NCI-H345 (cell line): ENCODE measurements at regions not wholly inside any gene's neighbourhood (a gene's known extent, or its start where the extent isn't known, plus 50 kb on each side); places are given as distances from the start of the nearest gene placed in this dataset.
A peak's percentile ranks its signal among the peaks of the same experiment; 100 is the strongest.
"Not testable (repeated sequence)": the region's sequence is repeated elsewhere in the genome, so short reads cannot be mapped to it uniquely, and the experiment has no call there.

Experiments
- DNase-seq: peaks from one replicate; lab custom pipeline; 2025; lab: John Stamatoyannopoulos, UW

DNA sequence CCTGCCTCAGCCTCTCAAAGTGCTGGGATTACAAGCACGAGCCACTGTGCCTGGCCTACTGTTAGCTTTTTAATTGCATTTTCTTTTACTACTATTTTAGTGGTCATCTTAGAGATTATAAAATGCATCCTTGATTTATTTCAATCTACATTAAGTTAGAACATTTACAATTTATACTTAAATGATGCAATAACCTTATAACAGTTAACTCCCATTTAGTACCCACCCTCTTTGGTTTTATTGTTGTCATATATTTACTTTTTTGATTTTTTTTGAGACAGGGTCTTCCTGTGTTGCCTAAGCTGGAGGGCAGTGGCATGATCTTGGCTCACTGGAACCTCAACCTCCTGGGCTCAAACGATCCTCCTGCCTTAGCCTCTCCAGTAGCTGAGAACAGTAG is 77.3 kb downstream of the PPCDC start:
- DNase-seq = no peak

DNA sequence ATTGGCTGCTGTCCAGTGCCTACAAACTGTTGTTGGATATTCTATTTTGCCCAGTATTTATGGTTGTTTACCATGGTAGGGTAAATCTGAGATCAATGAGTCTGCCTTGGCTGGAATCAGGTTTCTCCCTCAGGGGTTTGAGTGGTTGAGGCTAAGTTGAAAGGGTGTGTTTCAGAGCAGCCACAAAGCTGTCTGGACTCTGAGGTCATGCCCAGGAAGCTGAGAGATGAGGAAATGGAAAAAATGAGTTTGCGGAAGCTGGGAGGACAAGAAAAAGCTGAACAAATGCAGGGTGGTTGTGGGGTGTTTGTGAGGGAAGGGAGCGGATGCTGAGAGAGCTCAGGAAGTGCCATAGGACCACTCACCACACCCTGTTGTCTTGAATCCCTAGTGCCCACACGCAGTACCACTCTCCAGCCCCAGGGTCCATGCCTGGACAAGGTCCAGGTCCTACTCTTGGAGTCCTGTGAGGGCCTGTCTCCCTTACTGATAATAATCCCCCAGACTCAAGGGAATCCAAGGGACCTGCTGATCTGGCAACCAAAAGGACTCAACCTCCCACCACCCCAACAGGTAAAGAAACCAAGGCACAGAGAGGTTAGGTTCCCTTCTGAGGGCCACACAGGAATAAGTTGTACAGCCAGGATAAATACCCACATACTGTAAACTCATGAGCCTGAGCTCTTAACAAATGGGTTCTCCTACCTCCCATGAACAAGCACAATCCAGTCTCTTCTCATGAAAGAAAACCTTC is 81.6 kb downstream of the PPCDC start:
- peak; percentile 12 for DNase-seq

DNA sequence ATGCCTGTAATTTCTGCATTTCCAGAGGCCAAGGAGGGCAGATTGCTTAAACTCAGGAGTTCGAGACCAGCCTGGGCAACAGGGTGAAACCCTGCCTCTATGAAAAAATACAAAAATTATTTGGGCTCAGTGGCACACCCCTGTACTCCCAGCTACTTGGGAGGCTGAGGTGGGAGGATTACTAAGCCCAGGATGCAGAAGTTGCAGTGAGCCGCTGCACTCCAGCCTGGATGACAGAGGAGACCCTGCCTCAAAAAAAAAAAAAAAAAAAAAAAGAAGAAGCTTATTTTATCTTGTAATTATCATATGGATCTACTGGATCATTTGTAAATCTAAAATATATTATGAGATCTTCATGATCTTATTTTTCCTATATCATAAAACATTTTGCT is 84.1 kb downstream of the PPCDC start:
- no peak for DNase-seq

DNA sequence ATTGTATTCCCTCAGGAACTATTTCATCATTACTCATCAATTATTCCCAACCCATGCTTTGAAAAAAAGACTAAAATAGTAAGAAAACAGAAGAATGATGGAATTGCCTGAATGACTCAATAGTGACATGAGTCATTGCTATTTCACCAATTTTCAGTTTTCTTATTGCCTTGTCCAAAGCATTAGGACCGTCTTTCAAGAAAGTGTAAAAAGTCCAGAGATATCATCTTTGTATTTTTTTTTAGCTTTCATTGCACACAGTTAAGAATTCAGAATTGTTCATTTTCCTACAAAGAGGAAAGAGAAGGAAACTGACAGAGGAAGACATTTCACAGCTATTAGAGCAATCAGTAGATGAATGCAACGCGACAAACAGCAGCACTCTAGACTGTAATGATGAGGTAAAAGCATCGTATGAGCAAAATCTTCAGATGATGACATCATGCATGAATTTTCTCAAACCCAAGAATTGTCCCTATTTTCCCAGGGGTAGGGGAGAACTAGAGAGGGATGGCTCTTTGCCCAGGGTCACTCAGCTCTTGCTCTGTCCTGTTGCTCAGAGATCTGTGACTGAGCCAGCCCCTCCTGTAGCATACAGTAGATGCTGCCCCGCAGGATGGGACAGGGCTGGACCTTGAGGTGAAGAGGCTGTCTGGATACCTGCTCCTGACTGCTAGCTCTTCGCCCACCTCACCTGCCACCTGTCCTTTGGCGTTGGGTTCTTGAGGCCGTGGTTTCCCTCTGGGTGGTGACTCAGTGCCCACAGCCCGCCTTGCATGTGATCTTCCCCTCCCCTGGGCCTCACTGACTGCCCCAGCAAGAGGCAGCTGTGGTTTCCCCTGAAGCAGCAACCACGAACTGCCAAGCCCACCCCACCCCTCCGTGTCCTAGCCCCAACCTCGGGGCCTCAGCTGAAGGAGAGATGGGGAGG is 84.8 kb downstream of the PPCDC start:
- no peak for DNase-seq

DNA sequence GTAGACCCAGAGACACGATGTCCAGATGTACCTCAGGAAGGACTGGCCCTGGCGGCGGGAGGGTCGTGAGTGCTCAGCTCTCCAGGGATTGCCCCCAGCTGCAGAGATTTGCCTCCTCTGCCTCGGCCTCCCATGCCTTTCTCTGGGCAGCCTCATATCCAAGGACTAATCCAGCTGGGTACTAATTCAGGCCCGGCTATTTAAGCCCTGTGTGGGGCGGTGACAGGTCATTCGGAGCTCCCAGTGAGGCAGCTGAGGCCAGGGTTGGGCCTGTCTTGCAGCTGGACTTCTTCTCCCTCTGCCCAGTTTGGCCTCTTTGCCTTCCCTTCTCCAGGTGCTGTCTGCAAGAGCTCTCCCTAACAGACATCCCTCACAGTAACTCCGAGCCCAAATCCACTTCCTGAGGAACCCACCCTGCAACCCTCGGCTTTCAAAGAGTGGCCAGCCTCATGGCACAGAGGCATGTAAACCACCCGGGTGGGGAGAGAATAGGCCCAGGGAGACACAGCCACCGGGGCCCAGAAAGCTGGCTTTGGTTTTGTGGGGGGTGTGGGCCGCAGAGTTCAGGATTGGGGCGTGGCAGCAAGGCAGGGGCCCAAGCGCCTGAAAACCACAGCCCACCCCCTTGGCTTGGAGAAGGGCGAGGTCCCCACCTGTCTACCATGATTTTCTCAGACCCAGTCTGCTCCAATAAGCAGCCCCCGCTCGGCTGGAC is 85.8 kb downstream of the PPCDC start:
- no peak for DNase-seq

DNA sequence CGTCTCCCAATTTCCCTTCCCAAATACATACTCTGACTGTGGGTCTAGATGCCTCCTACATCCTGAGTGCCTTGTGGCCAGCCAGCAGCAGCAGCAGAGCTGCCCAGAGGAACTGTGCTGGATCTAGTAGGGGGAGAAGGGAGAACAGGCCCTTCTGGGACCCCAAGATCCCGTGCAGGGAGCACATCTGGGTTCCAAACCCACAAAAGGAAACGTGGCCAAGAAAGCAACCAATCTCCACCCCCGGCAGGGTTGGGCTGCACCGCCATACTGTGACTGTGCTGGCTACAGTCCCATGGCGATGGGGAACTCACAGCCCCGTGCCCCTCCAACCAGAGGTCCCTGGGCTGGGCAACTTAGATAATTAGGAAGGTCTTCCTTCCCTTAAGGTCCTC is 86.3 kb downstream of the PPCDC start:
- DNase-seq = no peak

DNA sequence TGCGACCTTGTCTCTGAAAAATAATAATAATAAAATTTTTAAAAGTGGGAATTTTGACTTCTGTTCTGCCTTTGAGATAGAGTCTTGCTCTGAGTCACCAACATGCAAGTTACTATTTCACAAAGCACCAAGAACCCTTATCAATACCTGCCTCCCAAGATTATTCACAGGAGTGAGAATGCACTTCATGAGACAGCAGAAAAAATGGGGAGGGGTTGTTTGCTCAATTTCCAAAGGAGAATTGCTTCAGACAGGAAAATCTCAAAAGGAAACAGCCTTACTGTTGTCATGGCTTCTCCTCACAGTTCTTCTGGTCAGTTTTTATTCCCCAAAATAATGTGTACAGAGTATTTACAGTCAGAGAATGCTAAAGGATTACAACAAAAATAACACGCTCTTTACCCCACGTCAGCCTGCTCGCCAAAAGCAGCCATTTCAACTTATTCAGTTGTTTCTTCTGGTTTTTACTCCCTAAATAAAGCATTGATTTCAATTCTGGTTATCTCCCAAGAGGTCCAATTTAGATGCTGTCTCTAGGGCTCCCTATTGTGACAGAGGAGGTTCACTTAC is 89.0 kb downstream of the PPCDC start:
- no peak for DNase-seq

DNA sequence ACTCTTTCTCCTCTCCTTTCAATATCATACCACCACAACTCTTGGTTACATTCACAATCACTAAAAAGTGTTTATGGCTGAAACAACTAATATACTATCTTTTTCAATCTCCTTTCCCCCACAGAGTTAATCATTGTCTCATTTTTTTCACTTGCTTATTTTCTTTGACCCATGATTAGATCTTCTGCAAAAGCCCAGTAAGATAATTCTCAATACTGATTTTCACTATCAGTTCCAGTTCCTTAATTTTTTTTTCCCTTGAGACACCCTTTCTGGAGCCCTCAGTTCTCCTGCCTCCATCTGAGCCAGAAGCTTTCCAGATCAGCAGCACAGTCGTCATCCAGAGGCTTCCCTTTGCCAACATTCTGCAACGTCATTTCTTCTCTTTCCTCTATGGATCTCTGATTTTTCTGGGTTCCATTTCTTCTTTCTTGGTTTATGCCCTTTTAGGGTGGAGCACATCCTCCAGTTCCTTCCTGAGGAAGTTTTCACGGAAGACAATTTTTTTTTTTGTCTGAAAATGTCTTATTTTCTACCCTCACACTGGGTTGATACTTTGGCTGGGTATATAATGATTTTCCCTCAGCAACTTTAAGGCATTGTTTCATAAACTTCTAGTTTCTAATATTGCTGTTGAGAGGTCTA is 88.7 kb upstream of the C15orf39 start:
- DNase-seq = no peak

DNA sequence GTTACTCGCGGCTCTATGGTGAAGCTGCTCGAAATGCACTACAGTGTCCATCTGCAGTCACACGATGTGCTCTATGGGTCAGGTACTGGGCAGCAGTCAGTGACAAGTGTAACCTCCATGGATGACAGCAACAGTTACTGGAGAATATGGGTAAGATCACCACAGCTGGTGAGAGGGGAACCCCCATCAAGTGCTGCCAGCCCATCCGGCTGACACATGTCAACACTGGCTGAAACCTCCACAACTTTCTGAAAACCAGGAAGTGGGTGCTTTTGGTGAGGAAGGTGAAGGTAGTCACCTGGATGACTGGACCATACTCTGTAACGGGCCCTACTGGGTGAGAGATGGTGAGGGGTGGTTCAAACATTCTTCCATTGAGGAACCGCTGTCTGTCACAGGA is 87.4 kb upstream of the C15orf39 start:
- no peak for DNase-seq

DNA sequence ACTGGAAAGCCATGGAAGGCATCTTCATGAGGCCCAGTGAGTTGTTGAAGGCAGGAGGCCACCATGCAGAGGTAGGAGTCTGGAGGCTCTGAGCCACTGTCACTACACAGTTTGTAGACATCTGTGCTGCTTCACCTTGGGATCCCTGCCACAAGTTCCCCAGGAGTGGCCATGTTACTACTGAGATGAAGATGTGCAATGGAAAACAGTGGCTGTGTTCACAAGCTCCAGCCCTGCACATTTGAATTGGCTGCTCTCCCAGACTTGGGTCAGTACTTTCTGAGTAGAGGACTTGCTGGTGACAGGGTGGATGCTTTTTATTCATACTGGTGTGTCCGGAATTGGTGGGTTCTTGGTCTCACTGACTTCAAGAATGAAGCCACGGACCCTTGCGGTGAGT is 86.9 kb upstream of the C15orf39 start:
- no peak for DNase-seq

DNA sequence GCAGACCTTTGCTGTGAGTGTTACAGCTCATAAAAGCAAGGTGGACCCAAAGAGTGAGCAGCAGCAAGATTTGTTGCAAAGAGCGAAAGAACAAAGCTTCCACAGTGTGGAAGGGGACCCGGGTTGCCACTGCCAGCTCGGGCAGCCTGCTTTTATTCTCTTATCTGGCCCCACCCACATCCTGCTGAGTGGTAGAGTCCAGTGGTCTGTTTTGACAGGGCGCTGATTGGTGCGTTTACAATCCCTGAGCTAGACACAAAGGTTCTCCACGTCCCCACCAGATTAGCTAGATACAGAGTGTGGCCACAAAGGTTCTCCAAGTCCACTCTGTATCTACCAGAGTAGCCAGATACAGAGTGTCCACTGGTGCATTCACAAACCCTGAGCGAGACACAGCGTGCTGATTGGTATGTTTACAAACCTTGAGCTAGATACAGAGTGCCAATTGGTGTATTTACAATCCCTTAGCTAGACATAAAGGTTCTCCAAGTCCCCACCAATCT is 86.2 kb upstream of the C15orf39 start:
- DNase-seq = not testable (repeated sequence)

DNA sequence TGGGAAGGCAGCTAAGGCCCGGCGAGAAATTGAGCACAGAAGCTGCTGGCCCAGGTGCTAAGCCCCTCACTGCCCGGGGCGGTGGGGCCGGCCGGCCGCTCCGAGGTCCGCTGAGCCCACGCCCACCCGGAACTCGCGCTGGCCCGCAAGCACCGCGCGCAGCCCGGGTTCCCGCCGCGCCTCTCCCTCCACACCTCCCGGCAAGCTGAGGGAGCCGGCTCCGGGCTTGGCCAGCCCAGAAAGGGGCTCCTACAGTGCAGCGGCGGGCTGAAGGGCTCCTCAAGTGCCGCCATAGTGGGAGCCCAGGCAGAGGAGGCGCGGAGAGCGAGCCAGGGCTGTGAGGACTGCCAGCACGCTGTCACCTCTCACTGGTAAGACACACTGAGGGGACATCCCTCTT is 85.5 kb upstream of the C15orf39 start:
- DNase-seq = not testable (repeated sequence)

DNA sequence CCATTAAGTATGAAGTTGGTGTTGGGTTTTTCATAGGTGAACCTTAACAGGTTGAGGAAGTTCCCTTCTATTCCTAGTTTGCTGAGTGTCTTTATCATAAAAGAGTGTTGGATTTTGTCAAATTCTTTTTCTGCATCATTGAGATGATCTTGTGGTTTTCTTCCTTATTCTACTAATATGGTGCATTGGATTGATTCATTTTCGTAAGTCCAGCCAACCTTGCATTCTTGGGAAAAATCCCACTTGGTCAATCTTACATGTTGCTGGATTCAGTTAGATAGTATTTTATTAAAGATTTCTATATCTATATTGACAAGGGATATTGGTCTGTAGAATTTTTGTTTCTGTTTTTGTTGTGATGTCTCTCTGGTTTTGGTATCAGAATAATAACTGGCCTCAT is 83.7 kb upstream of the C15orf39 start:
- DNase-seq = no peak

DNA sequence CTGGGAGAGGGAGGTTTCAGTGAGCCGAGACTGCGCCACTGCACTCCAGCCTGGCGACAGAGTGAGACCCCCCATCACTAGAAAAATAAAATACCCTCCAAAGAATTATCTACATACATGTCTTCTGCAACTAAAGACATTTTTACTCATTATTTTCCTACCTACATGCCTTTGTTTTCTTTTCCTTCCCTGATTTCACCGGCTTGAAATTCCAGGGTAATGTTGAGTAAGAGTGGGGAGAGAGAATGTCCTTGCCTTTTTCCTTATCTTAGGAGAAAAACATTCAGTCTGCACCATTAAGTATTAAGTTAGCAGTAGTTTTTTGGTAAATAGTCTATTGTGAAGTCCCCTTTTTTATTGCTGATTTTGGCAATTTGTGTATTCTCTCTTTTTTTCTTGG is 82.4 kb upstream of the C15orf39 start:
- DNase-seq = not testable (repeated sequence)

DNA sequence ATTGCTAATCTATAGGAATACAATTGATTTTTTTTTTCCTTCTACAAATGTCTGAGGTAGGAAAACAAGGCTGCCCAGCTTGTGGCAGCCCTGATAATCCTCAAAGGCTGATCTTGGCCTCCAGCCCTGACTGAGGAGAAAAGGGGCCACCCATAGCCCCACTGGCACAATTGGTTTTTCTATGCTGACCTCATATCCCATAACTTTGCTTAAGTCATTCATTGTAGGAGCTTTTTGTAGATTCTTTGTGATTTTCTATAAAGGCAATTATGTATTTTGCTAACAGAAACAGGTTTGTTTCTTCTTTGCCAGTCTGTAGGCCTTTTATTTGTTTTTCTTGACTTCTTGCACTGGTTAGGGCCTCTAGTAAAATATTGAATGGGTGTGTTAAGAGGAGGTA is 80.2 kb upstream of the C15orf39 start:
- DNase-seq = no peak

DNA sequence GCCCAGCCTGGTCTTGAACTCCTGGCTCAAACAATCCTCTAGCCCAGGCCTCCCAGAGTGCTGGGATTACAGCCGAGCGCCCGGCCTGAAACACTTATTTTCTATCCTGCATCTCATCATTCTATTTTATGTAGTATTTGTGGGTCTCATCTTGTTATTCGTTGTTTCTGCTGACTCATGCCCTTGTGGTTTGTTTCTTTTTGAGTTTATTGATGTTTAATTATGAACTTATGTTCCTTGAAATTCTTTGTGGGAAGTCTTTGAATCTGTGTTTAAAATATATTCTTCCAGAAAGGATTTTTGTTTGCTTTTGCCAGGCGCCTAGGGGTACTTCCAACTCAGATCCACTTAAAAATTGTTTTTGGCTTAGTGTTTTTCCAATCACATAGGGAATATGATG is 78.3 kb upstream of the C15orf39 start:
- no peak for DNase-seq

DNA sequence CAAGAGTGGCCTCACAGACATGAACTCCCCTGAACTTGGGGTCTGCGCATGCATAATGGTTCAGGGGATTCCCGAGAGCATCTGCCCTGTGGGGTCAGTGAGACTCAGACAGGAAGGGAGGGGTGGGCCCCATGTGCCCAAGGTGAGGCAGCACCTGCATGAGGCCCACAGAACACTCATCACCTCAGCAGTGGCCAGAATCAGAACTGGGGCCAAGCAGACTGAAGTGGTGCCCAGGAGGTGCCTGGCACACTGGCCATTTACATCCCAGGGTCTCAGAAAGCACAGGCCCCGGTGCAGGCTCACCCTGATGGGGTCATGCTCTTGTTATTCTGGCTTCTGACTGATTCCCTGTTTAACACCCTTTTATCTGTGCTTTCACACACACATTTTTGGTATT is 77.4 kb upstream of the C15orf39 start:
- not testable (repeated sequence) for DNase-seq

DNA sequence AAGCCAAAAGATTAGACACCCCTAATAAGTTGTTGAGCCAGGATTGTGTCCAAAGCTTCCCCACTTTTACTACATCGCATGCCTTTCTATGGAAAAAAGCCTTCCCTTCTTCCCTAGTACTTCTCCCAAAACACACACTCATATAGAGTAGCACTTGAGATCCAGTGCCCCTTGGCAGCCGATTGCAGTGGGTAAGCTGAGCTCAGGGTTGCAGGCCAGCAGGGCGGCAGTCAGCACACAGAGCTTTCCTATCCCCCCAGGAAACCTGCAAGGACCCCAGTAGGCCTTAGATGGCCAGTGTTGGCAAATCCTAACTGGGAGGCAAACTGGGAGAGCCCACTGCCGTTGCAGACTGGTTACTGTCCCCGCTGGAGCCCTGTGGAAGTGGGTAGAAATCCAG is 75.7 kb upstream of the C15orf39 start:
- DNase-seq = no peak

DNA sequence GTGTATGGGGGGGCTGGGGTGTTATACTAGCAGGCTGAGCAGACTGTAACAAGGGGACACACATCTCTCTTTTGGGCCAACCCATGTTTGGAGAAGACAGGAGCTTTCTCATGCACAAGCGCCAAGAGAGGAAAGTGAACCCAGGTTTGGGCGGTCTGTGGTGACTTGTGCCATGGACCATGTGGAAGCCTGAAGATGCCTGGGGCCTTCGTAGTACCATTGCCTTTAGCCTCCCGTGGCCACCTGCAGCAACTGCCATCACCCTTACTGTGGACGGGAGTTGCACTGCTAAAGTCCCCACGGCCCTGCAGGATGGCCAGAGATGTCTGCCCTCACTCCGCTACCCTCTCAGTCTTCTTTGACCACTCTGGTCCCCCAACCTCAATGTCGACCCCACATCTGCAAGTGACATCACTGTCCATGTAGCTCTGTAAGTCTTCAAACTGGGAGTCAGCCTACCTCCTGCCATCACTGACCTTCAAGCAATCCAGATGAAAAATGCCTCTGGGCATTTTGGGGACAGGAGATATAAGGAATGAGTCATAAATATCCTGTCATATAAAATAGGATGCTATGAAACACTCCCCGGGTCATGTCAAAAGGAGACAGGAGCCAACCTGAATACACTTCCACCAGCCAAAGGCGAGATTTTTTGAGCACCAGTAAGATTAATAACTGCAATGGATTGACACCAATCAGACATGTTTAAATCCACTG is 74.7 kb upstream of the C15orf39 start:
- no peak for DNase-seq

DNA sequence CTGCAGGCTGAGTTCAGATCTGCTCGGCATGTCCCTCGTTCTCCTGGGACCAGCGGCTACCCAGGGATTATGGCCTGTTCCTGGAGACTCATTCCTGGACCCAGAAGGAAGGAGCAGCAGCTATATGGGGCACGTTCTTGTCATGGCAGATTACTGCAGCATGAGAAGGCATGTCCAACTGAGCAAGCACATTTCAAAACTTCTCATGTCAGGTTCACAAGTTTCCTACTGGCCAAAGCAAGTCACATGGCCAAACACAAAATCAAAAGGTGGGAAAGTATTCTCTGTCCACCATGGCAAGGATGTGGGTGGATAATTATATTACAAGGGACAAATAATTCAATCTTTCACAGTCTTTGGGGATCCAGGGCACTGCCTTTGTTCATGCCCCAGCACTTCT is 71.9 kb upstream of the C15orf39 start:
- no peak for DNase-seq

DNA sequence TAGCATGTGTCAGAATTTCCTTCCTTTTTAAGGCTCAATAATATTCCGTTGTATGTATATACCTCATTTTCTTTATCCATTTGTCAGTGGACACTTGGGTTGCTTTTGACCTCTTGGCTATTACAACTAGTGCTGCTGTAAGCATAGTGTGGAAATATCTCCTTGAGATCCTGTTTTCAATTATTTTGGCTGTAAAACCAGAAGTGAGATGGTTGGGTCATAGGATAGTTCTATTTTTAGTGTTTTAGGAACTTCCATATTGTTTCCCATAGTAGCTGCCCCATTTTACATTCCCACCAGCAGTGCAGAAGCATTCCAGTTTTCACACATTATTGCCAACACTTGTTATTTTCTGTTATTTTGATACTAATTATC is 70.4 kb upstream of the C15orf39 start:
- DNase-seq = no peak
